Endothelial cell of hepatic sinusoid (primary cell): ENCODE measurements at regions not wholly inside any gene's neighbourhood (a gene's known extent, or its start where the extent isn't known, plus 50 kb on each side); places are given as distances from the start of the nearest gene placed in this dataset.
"Not testable (repeated sequence)": the region's sequence is repeated elsewhere in the genome, so short reads cannot be mapped to it uniquely, and the experiment has no call there.

Source experiments
- in situ Hi-C: cut with HindIII; loops from 2 replicates; pipeline ENCODE4 v1.10.0; 2017; ENCODE audit warnings: low sequenced_read_pairs

DNA sequence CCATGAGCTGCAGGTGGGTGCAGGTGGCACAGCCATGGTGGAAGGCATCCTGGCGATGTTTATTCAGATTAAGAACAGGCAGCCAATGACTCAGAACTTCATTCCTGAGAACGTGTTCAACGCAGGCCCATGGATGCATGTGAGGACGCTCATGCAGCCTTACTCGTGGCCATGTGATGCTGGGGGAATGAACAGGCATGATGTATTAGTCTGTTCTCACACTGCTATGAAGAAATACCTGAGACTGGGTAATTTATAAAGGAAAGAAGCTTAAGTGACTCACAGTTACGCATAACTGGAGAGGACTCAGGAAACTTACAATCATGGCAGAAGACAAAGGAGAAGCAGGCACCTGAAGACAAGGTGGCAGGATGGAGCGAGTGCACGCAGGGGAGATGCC lies 146.6 kb downstream of the RNASET2 start:
- in situ Hi-C loops, result no loop called here

DNA sequence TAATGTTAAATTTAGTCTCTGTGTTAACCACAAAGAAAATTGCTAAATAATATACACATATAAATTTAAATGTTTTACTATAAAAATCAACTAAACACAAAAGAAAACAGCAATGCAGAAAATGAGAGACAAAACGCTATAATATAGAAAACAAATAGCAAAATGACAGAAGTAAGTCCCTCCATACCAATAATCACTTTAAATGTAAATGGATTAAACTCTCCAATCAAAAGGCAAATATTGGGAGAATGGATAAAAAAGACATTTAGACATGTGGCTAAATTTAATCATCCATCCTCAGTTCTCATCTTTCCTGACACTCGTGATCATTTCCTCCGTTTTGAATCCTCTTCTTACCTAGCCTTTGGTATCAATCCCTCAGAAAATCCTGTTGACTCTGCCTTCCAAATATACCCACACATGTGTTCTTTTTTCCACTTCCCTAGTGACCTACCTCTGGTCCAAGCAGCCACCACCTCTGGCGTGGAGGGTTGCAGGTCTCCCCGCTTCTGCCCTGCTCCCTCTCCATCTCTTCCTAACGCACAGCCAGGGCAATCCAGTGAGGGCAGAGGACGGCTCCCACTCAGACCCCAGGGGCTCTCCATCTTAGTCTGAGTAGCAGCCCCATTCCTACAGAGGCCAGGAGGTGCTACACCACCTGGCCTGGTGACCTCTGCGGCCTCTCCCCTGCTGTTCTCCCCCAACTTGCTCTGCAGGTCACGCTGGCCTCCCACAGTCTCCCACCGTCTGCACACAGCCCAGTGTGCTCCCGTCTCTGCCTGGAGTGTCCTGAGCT lies 149.2 kb downstream of the RNASET2 start:
- in situ Hi-C loops, result no loop called here

GRCh38 chr6:166806217-166806838 lies 150.0 kb downstream of the RNASET2 start:
- in situ Hi-C loops, result no loop called here

- in situ Hi-C loops, result no loop called here
These were observed 152.9 kb downstream of the RNASET2 start for GRCh38 chr6:166803471-166803870.

- in situ Hi-C loops, result no loop called here
These were observed 153.9 kb downstream of the RNASET2 start for GRCh38 chr6:166802401-166802800.

DNA sequence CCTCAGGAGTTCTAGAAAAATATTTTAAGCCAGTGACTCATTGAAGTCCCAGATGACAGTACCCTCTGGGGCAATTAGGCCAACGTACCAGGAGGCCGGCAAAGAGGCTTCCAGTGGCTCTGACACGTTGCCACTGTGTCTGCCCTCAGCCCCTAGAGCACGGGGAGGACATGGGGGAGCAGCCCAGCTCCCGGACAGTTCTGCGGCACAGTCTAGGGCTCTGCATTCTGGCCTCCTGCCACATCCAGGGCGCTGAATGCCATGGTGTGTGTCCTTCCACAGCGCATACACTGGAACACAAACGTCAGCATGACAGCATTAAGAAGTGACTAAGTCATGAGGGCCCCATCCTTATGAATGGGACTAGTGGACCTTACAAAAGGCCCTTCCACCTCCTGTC lies 156.2 kb downstream of the RNASET2 start:
- in situ Hi-C loops, result no loop called here

GRCh38 chr6:166798652-166799051 lies 157.7 kb downstream of the RNASET2 start:
- in situ Hi-C loops, result no loop called here

GRCh38 chr6:166796610-166797009 lies 159.7 kb downstream of the RNASET2 start:
- in situ Hi-C loops, result no loop called here

GRCh38 chr6:166795879-166796278 lies 160.5 kb downstream of the RNASET2 start:
- in situ Hi-C loops, result no loop called here

GRCh38 chr6:166790808-166791207 lies 163.8 kb upstream of the RPS6KA2 start:
- in situ Hi-C loops, result not testable (repeated sequence)

GRCh38 chr6:166788846-166789529 lies 161.9 kb upstream of the RPS6KA2 start:
- in situ Hi-C loops, result not testable (repeated sequence)

- in situ Hi-C loops, result no loop called here
These were observed 159.7 kb upstream of the RPS6KA2 start for GRCh38 chr6:166786704-166787293.

GRCh38 chr6:166785131-166785530 lies 158.1 kb upstream of the RPS6KA2 start:
- in situ Hi-C loops, result no loop called here

DNA sequence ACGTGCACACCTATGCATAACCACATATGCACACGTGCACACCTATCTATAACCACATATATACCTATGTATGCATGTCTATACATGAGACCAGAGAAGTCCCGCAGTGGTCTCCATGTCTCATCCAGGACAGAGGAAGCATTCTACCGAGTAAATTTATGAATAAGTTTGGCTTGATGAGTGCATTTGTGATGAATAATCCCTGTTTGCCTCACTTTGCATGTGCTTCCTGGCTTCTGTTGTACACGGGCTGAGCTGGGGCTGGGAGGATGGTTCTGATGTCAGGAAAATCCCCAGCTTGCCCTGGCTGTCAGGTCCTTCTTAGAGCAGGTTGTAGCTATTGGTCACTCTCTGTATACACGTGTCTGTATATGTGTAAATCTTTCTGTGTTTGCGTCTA lies 157.6 kb upstream of the RPS6KA2 start:
- in situ Hi-C loops, result no loop called here

GRCh38 chr6:166782520-166782919 lies 155.5 kb upstream of the RPS6KA2 start:
- in situ Hi-C loops, result no loop called here

GRCh38 chr6:166781331-166781730 lies 154.3 kb upstream of the RPS6KA2 start:
- in situ Hi-C loops, result no loop called here

DNA sequence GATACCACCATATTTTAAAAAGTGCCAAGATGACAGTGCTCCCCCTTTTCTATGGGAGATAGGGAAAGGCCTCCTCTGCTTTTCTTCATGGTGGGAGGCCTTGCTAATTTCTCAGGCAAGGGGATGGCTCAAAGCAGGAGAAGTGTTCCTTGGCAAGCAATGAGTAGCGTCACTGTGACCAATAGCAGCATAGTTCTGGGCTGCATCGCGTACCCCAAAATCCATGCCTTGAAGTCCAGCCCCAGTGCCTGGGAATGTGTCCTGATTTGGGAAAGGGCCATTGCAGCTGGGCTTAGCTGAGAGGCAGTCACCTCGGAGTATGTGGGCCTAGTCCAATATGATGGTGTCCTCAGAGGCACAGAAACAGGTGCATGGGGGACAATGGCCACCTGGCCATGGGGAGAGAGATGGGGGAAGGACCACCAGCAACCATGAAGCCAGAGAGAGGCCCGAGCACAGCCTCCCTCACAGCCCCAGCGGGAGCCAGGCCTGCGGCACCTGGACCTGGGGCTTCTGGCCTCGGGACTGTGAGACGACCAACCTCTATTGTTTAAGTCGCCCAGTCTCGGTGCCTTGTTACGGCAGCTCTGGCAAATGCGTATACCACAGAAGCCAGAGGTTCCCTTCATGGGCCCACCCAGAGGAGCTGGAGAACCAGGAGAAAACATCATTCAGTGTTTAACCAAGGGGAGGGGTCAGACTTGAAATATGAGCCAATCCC lies 153.1 kb upstream of the RPS6KA2 start:
- in situ Hi-C loops, result no loop called here

GRCh38 chr6:166779381-166779780 lies 152.3 kb upstream of the RPS6KA2 start:
- in situ Hi-C loops, result no loop called here

DNA sequence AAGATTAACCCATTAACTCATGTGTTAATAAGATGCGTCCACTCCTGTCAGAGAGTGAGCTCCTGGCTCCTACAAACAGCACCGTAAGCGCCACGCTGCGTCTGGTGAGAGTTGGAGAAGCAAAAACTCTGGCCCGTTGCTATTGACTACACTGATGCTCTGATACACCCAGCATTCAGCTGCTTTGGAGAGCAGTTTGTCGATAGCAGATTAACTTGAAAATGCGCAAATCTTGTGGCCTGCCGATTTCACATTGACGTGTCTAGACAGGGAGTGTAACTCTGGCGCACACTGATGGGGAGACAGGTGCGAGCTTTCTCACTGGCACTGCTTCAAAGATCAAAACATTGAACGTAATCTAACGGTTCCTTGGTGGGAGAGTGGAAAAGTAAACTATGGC lies 151.7 kb upstream of the RPS6KA2 start:
- in situ Hi-C loops, result no loop called here

DNA sequence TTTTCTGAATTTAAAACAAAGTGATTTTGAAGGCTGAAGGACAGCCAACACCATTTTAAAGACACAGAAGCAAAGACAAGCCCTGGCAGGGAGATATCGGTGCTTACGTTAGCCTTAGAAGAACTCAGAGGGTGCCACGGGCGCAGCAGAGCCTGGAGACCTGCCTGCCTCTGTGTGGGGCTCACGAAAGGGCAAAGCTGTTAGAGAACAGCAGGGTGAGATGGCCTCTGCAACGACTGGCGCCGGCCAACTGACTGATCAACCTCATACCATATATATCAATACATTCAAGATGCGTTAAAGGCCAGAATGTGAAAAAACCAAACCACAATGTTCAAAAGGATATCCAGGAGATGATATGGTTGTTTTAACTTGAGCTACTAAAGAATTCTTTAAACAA lies 151.0 kb upstream of the RPS6KA2 start:
- in situ Hi-C loops, result no loop called here

GRCh38 chr6:166777096-166777630 lies 150.1 kb upstream of the RPS6KA2 start:
- in situ Hi-C loops, result no loop called here
